K562 (cell line): ENCODE measurements at regions not wholly inside any gene's neighbourhood (a gene's known extent, or its start where the extent isn't known, plus 50 kb on each side); places are given as distances from the start of the nearest gene placed in this dataset.

ENCODE experiments used
- ATAC-seq: fragments of 200-7000 bp; cut with Tn5 transposase; 3 replicates; pipeline ENCODE4 v1.9.1; 2020; ENCODE audit warnings: moderate library complexity
- BruUV-seq: library from RNA; stranded (reverse); fragments of 400-500 nt; replicated peaks from 2 replicates; lab custom pipeline; 2021; lab: Mats Ljungman, UMichigan
- CTCF ChIA-PET: fragments of 300-600 bp; formaldehyde crosslinking; extraction: SDS; loops from one replicate; lab custom pipeline; 2021; ENCODE audit warnings: low intra/inter-chr PET ratio; lab: Yijun Ruan, JAX
- POLR2A ChIA-PET: fragments of 300-600, 350-650 bp; sonication (Branson Sonifier 250); formaldehyde crosslinking; extraction: SDS; loops from one replicate; lab custom pipeline; 2021; ENCODE audit warnings: antibody characterized with exemption, inconsistent platforms; lab: Yijun Ruan, JAX
- DNase-seq, 4 experiments: peaks; one replicate each; pipeline versions ENCODE4 v3.0.0 to v3.0.0-alpha.2; 2011 to 2018; ENCODE audit warnings: low spot score in 3 of 4, mixed read lengths in 3 of 4; ENCODE audit errors: extremely low read depth in 1 of 4
- FAIRE-seq: peaks from 2 replicates; lab custom pipeline; 2011; peaks lifted over from hg19 to GRCh38; lab: Jason Lieb, UNC
- H2AFZ ChIP-seq: 2 replicates; pipeline ENCODE4 v1.6.0; 2011; ENCODE audit warnings: low read depth, low read length, control low read depth, inconsistent platforms
- H3K27ac ChIP-seq: fragments of 200-600 bp; 3 replicates; pipeline ENCODE4 v1.8.0; 2011; ENCODE audit warnings: low read depth, mild to moderate bottlenecking, control low read depth, inconsistent platforms, low read length, moderate library complexity, mixed read lengths; ENCODE audit errors: extremely low read depth
- H3K27me3 ChIP-seq, 2 experiments: fragments of 300-600 bp in 1 of 2; 2 replicates in 1 of 2; 3 replicates in 1 of 2; pipeline versions ENCODE4 v1.6.0 to v1.8.0; 2011; ENCODE audit warnings: inconsistent platforms in 2 of 2, low read length in 2 of 2, mild to moderate bottlenecking in 1 of 2, mixed read lengths in 1 of 2, moderate library complexity in 1 of 2; ENCODE audit not compliant: control insufficient read depth in 2 of 2, insufficient read depth in 2 of 2
- H3K36me3 ChIP-seq: fragments of 300-600 bp; 3 replicates; pipeline ENCODE4 v1.8.0; 2011; ENCODE audit warnings: mild to moderate bottlenecking, low read length, inconsistent platforms; ENCODE audit not compliant: control insufficient read depth, insufficient read depth
- H3K4me1 ChIP-seq, 2 experiments: fragments of 200-600 bp in 1 of 2; replicated peaks in 1 of 2; 2 replicates in 1 of 2; 3 replicates in 1 of 2; pipeline versions ENCODE4 v1.5.1 to v1.8.0; 2011; ENCODE audit warnings: inconsistent platforms in 2 of 2, low read length in 2 of 2, mild to moderate bottlenecking in 1 of 2, mixed read lengths in 1 of 2, moderate library complexity in 1 of 2; ENCODE audit not compliant: control insufficient read depth in 2 of 2, insufficient read depth in 2 of 2
- H3K4me2 ChIP-seq: 2 replicates; pipeline ENCODE4 v1.6.1; 2011; ENCODE audit warnings: low read length, control low read depth, inconsistent platforms, mixed read lengths; ENCODE audit not compliant: insufficient read depth
- H3K4me3 ChIP-seq: fragments of 200-600 bp; sonication (generic), shearing (Covaris generic); 2 replicates; pipeline ENCODE4 v1.5.1; 2016; ENCODE audit warnings: control low read depth, inconsistent platforms
- H3K79me2 ChIP-seq: fragments of 200-600 bp; 3 replicates; pipeline ENCODE4 v1.8.0; 2011; ENCODE audit warnings: low read length, inconsistent platforms; ENCODE audit not compliant: control insufficient read depth, insufficient read depth
- H3K9ac ChIP-seq, 2 experiments: 2 replicates each; pipeline versions ENCODE4 v1.6.0 to v1.6.1; 2011; ENCODE audit warnings: low read depth in 2 of 2, low read length in 2 of 2, control low read depth in 1 of 2, inconsistent platforms in 1 of 2, mild to moderate bottlenecking in 1 of 2, mixed read lengths in 1 of 2; ENCODE audit not compliant: insufficient read depth in 1 of 2
- H3K9me1 ChIP-seq: one replicate; pipeline ENCODE4 v1.6.0; 2011; ENCODE audit warnings: inconsistent platforms, mild to moderate bottlenecking, low read length, moderate library complexity; ENCODE audit not compliant: control insufficient read depth, insufficient read depth
- H3K9me3 ChIP-seq: replicated peaks from 2 replicates; pipeline ENCODE4 v1.5.1; 2011; ENCODE audit warnings: low read depth, low read length, inconsistent platforms; ENCODE audit not compliant: control insufficient read depth, insufficient read depth
- H4K20me1 ChIP-seq: replicated peaks from 2 replicates; pipeline ENCODE4 v1.6.1; 2011; ENCODE audit warnings: low read length, inconsistent platforms, mixed read lengths; ENCODE audit not compliant: control insufficient read depth, insufficient read depth
- CBFA2T3 ChIP-seq: fragments of 450-650 bp; IDR thresholded peaks from 2 replicates; pipeline ENCODE4 v1.6.1; 2017
- FOXK2 ChIP-seq, 2 experiments: fragments of 450-650 bp; IDR thresholded peaks in 1 of 2; conservative IDR thresholded peaks in 1 of 2; 2 replicates each; pipeline ENCODE4 v1.6.1; 2016; ENCODE audit warnings: low read depth in 2 of 2, mild to moderate bottlenecking in 1 of 2
- FUS ChIP-seq: fragments of 200-400 bp; formaldehyde crosslinking; optimal IDR thresholded peaks from 2 replicates; pipeline ENCODE3; 2017; ENCODE audit warnings: low read depth, low read length
- LARP7 ChIP-seq: fragments of 450-650 bp; IDR thresholded peaks from 2 replicates; pipeline ENCODE4 v1.6.1; 2016
- MAZ ChIP-seq, 2 experiments: fragments of 450-650 bp in 1 of 2; sonication (generic) in 1 of 2; formaldehyde crosslinking; IDR thresholded peaks in 1 of 2; conservative IDR thresholded peaks in 1 of 2; 2 replicates each; pipeline versions ENCODE4 v1.4.0 to v1.5.0; 2020; ENCODE audit warnings: mild to moderate bottlenecking in 1 of 2, missing genetic modification reagents in 1 of 2
- NR2C1 ChIP-seq, 2 experiments: fragments of 450-650 bp; IDR thresholded peaks; 2 replicates each; pipeline ENCODE4 v1.6.1; 2017; ENCODE audit warnings: mild to moderate bottlenecking in 2 of 2, antibody characterized with exemption in 1 of 2, inconsistent platforms in 1 of 2, missing compliant biosample characterization in 1 of 2, missing genetic modification characterization in 1 of 2
- SAFB ChIP-seq: fragments of 200-400 bp; formaldehyde crosslinking; IDR thresholded peaks from 2 replicates; pipeline ENCODE4 v1.6.1; 2017; ENCODE audit warnings: low read depth, low read length, borderline replicate concordance
- ZBTB7A ChIP-seq: IDR thresholded peaks from 2 replicates; pipeline ENCODE4 v1.6.1; 2011; ENCODE audit warnings: low read depth, mild to moderate bottlenecking, low read length, moderate library complexity, borderline replicate concordance; ENCODE audit not compliant: control insufficient read depth
- ZNF133 ChIP-seq: fragments of 250-450 bp; sonication (Bioruptor Pico); IDR thresholded peaks from 2 replicates; pipeline ENCODE4 v1.4.0; 2020; ENCODE audit warnings: mild to moderate bottlenecking
- WGBS: fragments of 100-300 bp; shearing (Covaris generic); methylation state at CpG from one replicate; pipeline ENCODE4 v1.1.6; 2016; ENCODE audit warnings: low coverage, mixed read lengths; ENCODE audit not compliant: insufficient coverage; ENCODE audit errors: missing lambda C conversion rate; 5-methylcytosine and 5-hydroxymethylcytosine counted together
- in situ Hi-C: fragments of 300-500 bp; cut with MboI; formaldehyde crosslinking; loops from 4 replicates; pipeline ENCODE4 v1.15.0; 2018; ENCODE audit warnings: inconsistent platforms, mixed read lengths
- intact Hi-C: fragments of 100-400 bp; cut with micrococcal nuclease; formaldehyde crosslinking; loops from 2 replicates; pipeline ENCODE4 v1.14.2; 2022
- TF ChIP-seq, protein P1 (sequence below): fragments of 200-800 bp; sonication (Bioruptor generic); IDR thresholded peaks from 2 replicates; pipeline ENCODE4 v1.6.1; 2016; ENCODE audit warnings: missing genetic modification characterization, missing compliant biosample characterization
- TF ChIP-seq, protein P2 (sequence below): fragments of 450-650 bp; IDR thresholded peaks from one replicate; pipeline ENCODE4 v1.6.1; 2018; ENCODE audit warnings: mild to moderate bottlenecking, moderate library complexity; ENCODE audit not compliant: partially characterized antibody

DNA sequence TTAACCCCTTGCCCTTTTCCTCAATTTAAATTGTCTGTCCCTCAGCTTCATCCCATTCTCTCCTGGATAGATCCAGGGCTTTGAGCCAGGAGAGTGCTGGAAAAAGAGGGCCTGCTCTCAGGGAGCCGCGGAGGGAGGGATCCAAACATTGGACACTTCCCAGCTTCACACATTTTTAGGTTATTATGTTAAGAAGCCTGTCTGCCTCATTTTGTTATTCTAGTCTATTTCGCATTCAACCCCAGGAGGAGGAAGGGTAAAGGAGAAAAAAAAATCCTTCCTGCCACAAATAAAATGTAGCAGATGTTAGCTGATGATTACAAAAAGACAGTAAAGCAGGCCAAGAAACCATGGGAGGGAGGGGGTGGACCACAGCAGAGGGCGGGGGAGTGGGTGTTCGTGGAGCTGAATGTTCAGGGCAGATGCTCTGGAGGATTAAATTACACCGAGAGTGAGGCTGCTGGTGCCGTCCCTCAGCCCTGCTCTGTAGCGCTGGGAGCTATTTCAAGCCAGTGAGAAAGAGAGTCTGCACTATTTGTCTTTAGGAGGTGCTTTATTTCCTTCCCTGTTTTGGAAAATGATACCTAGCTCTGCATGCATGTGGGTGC, 60.6 kb upstream of the ZFR start (continued):
- TF ChIP-seq CBFA2T3 (peak; percentile 39; the same call in 1 of the 2 replicates), MAZ (CRISPR knock-in tag; conservative IDR thresholded peaks at IDR 0.05 in 1 of 2, IDR thresholded peaks at IDR 0.05 in 1 of 2) (peak in 1 of 2 experiments; percentile 35; a peak in 2 of 4 replicates)
- TF ChIP-seq, protein P1, sequence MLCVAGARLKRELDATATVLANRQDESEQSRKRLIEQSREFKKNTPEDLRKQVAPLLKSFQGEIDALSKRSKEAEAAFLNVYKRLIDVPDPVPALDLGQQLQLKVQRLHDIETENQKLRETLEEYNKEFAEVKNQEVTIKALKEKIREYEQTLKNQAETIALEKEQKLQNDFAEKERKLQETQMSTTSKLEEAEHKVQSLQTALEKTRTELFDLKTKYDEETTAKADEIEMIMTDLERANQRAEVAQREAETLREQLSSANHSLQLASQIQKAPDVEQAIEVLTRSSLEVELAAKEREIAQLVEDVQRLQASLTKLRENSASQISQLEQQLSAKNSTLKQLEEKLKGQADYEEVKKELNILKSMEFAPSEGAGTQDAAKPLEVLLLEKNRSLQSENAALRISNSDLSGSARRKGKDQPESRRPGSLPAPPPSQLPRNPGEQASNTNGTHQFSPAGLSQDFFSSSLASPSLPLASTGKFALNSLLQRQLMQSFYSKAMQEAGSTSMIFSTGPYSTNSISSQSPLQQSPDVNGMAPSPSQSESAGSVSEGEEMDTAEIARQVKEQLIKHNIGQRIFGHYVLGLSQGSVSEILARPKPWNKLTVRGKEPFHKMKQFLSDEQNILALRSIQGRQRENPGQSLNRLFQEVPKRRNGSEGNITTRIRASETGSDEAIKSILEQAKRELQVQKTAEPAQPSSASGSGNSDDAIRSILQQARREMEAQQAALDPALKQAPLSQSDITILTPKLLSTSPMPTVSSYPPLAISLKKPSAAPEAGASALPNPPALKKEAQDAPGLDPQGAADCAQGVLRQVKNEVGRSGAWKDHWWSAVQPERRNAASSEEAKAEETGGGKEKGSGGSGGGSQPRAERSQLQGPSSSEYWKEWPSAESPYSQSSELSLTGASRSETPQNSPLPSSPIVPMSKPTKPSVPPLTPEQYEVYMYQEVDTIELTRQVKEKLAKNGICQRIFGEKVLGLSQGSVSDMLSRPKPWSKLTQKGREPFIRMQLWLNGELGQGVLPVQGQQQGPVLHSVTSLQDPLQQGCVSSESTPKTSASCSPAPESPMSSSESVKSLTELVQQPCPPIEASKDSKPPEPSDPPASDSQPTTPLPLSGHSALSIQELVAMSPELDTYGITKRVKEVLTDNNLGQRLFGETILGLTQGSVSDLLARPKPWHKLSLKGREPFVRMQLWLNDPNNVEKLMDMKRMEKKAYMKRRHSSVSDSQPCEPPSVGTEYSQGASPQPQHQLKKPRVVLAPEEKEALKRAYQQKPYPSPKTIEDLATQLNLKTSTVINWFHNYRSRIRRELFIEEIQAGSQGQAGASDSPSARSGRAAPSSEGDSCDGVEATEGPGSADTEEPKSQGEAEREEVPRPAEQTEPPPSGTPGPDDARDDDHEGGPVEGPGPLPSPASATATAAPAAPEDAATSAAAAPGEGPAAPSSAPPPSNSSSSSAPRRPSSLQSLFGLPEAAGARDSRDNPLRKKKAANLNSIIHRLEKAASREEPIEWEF (CRISPR knock-in tag): no peak
- TF ChIP-seq, all 486 proteins: peak for 8

DNA sequence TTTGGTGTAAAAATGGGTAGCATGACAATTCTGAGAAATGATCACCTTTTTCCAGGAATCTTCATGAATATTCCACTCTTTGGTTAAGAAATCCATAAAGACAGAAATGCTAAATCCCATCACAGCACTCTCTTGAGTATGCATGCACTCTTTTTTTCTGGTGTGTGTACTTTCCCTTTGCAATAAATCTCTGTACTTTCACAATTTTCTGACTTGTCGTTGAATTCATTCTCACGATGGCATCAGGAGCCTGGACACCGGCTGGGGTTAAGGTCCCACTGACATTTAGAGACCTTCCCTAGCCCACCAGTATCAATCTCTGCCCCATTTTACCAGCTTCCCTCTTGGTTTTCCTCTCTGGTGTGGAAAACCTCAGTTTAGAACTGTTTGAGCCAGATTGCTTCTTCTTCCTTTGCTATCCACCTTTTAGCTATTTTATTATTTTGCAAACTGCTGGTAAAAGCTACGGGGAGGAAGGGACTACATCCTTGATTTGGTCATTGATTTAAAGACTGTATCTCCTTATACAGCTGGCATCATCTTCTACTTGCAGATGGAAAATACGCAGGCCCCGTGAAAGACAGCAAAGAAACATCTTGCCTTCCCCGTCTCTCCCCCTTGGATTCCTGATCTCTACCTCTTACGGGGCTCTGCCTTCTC, 59.9 kb upstream of the ZFR start:
- Histone ChIP-seq H3K9me1 (no peaks in the 10 kb centered on the region), H3K27ac (no peak overlapping the region), H3K9ac (no peak overlapping the region), H3K4me3 (no peak overlapping the region), H4K20me1 (no peaks in the 10 kb centered on the region; the same call in 1 of the 2 replicates), H2AFZ (no peak overlapping the region), H3K4me2 (no peak overlapping the region), H3K9me3 (no peaks in the 10 kb centered on the region), H3K79me2 (no peaks in the 10 kb centered on the region), H3K36me3 (no peaks in the 10 kb centered on the region), H3K27me3 (peaks cover 57 to 69% of the 10 kb centered on the region in 2 experiments), H3K4me1 (no peaks in the 10 kb centered on the region; a peak in 1 of 5 replicates)
- ChIA-PET POLR2A (interaction anchor here (0.6 to 1.3 kb wide), 2 partner anchors 15 to 21 kb away, joined by 3 read pairs; no protein-coding TSS in a partner anchor), CTCF (no interaction called here)
- BruUV-seq: no TSS peak
- 4% methylated on average over 8 of the region's 8 CpGs for WGBS
- no peak for FAIRE-seq
- ATAC-seq: no peak
- in situ Hi-C loops: no loop called here
- intact Hi-C loops: no loop called here
- no peak for DNase-seq
- TF ChIP-seq FOXK2 (conservative IDR thresholded peaks at IDR 0.05 in 1 of 2, IDR thresholded peaks at IDR 0.05 in 1 of 2; ENCODE audit: low read depth in 2 of 2) (no peak), SAFB (no peak), NR2C1 (IDR thresholded peaks at IDR 0.05) (no peak), NR2C1 (tag; IDR thresholded peaks at IDR 0.05) (no peak), FUS (no peak), LARP7 (no peak), ZNF133 (CRISPR knock-in tag) (no peak), ZBTB7A (no peak)
- TF ChIP-seq, protein P2, sequence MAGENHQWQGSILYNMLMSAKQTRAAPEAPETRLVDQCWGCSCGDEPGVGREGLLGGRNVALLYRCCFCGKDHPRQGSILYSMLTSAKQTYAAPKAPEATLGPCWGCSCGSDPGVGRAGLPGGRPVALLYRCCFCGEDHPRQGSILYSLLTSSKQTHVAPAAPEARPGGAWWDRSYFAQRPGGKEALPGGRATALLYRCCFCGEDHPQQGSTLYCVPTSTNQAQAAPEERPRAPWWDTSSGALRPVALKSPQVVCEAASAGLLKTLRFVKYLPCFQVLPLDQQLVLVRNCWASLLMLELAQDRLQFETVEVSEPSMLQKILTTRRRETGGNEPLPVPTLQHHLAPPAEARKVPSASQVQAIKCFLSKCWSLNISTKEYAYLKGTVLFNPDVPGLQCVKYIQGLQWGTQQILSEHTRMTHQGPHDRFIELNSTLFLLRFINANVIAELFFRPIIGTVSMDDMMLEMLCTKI: no peak
